GM12864 (cell line): ENCODE measurements at regions not wholly inside any gene's neighbourhood (a gene's known extent, or its start where the extent isn't known, plus 50 kb on each side); places are given as distances from the start of the nearest gene placed in this dataset.

Experiments
- DNase-seq: peaks from one replicate; pipeline ENCODE4 v3.0.0-alpha.2; 2011; ENCODE audit warnings: low read depth
- H3K4me3 ChIP-seq: 2 replicates; pipeline ENCODE4 v1.5.1; 2011; ENCODE audit warnings: mild to moderate bottlenecking, low read depth, low read length, control low read depth
- TF ChIP-seq, protein P1 (sequence below): IDR thresholded peaks from 2 replicates; pipeline ENCODE4 v1.5.1; 2011; ENCODE audit warnings: low read depth, mild to moderate bottlenecking, moderate library complexity, low read length, control low read depth, inconsistent platforms; ENCODE audit errors: missing control alignments

DNA sequence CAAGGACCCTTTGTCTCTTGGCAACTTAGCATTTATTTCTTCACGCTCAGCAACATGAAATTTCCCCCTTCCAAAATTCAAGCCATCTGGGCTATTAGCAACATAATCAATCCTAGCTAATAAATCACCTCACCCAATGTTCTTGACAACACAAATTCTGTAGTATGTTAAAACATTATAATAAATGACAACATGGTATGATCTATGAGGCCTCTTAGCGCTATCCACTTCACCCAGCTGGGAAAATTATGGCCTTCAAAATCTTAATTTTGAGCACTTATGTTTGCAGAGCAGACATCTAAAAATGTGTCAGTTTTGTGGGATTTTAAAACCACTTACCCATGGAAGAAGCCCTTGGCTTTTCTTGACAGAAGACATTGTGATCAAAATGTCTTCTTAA lies 181.9 kb downstream of the HDGFL1 start:
- no peak for DNase-seq
- TF ChIP-seq, protein P1, sequence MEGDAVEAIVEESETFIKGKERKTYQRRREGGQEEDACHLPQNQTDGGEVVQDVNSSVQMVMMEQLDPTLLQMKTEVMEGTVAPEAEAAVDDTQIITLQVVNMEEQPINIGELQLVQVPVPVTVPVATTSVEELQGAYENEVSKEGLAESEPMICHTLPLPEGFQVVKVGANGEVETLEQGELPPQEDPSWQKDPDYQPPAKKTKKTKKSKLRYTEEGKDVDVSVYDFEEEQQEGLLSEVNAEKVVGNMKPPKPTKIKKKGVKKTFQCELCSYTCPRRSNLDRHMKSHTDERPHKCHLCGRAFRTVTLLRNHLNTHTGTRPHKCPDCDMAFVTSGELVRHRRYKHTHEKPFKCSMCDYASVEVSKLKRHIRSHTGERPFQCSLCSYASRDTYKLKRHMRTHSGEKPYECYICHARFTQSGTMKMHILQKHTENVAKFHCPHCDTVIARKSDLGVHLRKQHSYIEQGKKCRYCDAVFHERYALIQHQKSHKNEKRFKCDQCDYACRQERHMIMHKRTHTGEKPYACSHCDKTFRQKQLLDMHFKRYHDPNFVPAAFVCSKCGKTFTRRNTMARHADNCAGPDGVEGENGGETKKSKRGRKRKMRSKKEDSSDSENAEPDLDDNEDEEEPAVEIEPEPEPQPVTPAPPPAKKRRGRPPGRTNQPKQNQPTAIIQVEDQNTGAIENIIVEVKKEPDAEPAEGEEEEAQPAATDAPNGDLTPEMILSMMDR = no peak
- H3K4me3 ChIP-seq = no peak overlapping the region

DNA sequence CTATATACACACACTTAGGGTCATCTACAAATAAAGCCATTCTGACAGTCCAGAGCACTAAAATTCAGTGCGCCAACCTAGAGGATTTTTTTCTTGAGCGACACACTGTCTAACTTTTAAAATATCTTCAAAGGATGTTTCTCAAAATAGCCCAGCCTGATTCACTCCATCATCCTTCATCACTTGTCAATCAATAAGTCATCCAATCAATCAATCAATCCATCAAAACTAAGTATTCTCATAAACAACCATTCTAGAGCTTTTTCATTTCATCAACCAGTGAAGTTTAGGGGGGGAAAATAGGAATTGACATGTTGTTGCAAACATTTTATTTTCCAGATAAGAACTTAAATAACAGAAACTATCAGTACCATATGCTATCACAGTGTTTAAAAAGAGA lies 183.2 kb downstream of the HDGFL1 start:
- TF ChIP-seq, protein P1 = no peak
- DNase-seq = no peak

DNA sequence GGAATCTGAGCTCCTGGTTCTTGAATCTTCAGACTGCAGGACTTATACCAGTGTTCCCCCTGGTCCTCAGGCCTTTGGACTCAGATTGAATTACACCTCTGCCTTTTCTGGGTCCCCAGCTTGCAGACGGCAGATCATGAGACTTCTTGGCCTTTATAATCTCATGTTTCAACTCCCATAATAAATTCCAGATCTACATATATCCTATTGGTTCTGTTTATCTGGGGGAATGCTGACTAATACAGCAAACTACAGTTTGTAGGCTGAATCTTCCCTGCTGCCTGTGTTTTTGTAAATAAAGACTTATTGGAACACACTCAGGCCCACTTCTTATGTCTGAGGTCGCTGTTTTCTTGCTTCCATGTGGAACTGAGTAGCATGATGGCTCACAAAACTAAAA lies 184.7 kb downstream of the HDGFL1 start:
- TF ChIP-seq, protein P1 = no peak
- H3K4me3 ChIP-seq = no peak overlapping the region
- DNase-seq = no peak

More for the DNA sequence above, 183.2 kb downstream of the HDGFL1 start:
- no peak overlapping the region for H3K4me3 ChIP-seq

DNA sequence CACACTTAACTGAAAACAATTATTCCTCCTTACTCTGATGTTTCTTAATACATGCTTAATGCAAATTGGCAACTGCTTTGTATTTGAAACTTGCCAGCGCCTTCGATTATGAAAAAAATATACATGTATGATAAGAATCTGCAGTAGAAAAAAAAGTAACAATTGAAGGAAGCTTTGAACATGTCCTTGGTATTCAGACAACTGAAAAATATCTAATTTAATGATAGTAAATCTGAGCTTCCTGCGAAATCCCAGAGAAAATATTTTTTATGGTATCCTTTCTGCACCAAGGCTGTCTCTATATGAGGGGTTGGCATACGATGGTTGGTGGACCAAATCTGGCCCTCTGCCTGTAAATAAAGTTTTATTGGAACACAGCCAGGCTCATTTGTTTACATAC lies 186.2 kb downstream of the HDGFL1 start:
- no peak overlapping the region for H3K4me3 ChIP-seq
- TF ChIP-seq, protein P1 = no peak

DNA sequence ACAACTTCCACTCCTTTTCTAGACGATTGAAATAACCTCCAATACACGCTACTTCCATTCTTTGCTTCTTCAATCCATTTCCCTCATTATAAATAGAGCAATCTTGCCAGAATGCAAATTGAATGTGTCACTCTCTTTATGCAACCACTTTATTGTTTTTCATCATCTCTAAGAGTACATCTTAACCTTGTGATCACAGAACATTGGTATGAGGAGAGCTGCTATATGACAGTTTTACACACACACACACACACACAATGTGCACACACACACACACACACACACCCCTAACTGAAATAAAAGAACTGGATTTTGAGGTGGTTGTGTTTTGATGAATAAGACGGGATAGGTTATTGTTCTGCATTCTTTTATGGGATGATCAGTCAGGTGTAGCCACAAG lies 187.0 kb downstream of the HDGFL1 start:
- DNase-seq = no peak
- H3K4me3 ChIP-seq = no peak overlapping the region
- TF ChIP-seq, protein P1 = no peak

More for the DNA sequence above, 186.2 kb downstream of the HDGFL1 start:
- DNase-seq = no peak

DNA sequence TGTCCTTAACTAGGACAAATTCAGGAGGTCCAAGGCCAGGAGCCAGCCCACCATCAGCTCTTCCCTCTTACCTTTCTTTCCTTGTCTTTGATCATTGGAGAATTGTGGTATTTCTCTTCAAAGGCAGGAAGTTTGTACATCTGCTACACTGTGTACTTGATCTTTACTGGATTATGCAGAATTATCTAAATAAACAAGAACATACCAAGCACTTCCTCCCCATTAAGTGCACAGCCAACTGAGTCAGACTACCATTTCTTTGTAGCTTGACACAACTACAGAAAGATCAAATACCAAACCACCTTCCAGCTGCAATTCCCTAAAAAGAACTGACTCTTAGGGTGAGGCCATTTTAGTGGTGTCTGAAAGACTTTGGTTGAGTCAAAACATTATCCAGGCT lies 195.1 kb downstream of the HDGFL1 start:
- TF ChIP-seq, protein P1 = no peak
- no peak overlapping the region for H3K4me3 ChIP-seq
- DNase-seq = no peak

DNA sequence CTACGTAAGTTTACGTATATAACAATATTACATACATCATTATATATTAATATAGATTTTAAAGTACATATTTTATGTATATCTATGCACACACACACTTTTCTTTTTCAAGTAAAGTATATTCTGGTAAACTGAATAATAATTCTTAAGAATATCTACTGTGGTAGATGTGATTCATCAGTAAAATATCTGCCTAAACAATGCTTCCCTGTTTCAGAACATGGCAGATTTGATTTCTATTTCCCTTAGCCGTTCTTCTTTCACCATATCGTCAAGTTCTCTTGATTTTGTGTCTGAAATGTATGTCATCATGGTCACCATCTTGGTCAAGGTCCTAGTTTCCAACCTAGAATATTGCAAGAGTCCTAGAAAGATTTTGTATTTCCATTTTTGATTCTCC lies 195.6 kb downstream of the HDGFL1 start:
- TF ChIP-seq, protein P1 = no peak
- DNase-seq = no peak
- no peak overlapping the region for H3K4me3 ChIP-seq
